Panc1 (cell line): ENCODE measurements at regions not wholly inside any gene's neighbourhood (a gene's known extent, or its start where the extent isn't known, plus 50 kb on each side); places are given as distances from the start of the nearest gene placed in this dataset.

Experiments
- ATAC-seq: fragments of 200-7000 bp; cut with Tn5 transposase; 2 replicates; pipeline ENCODE4 v1.9.1; 2020; ENCODE audit warnings: mild to moderate bottlenecking, moderate library complexity
- BruUV-seq: library from RNA; stranded (reverse); fragments of 400-500 nt; replicated peaks from 2 replicates; lab custom pipeline; 2021; lab: Mats Ljungman, UMichigan
- CTCF ChIA-PET: fragments of 300-600 bp; sonication (Branson Sonifier 250); formaldehyde crosslinking; loops from one replicate; lab custom pipeline; 2022; ENCODE audit warnings: antibody characterized with exemption; lab: Charles Lee
- POLR2A ChIA-PET: fragments of 300-600 bp; sonication (Branson Sonifier 250); formaldehyde crosslinking; loops from one replicate; lab custom pipeline; 2022; ENCODE audit warnings: antibody characterized with exemption; lab: Charles Lee
- DNase-seq: peaks from one replicate; pipeline ENCODE4 v3.0.0-alpha.2; 2010; ENCODE audit warnings: low read depth, low spot score
- H3K27ac ChIP-seq: 2 replicates; pipeline ENCODE4 v1.5.1; 2011; ENCODE audit warnings: mild to moderate bottlenecking, low read length, inconsistent platforms
- H3K27me3 ChIP-seq: fragments of 200-500 bp; sonication (Bioruptor generic); 2 replicates; pipeline ENCODE4 v1.6.0; 2014; ENCODE audit warnings: low read length, inconsistent platforms; ENCODE audit not compliant: control insufficient read depth, insufficient read depth
- H3K36me3 ChIP-seq: fragments of 200-500 bp; sonication (Bioruptor generic); 2 replicates; pipeline ENCODE4 v1.5.1; 2014; ENCODE audit warnings: inconsistent platforms, mild to moderate bottlenecking, low read length, moderate library complexity; ENCODE audit not compliant: control insufficient read depth, insufficient read depth
- H3K4me1 ChIP-seq: 2 replicates; pipeline ENCODE4 v1.5.1; 2011; ENCODE audit warnings: inconsistent platforms, mild to moderate bottlenecking, low read length, moderate library complexity; ENCODE audit not compliant: control insufficient read depth, insufficient read depth
- H3K4me3 ChIP-seq, 2 experiments: 2 replicates each; pipeline ENCODE4 v1.5.1; 2011 to 2012; ENCODE audit warnings: low read depth in 2 of 2, low read length in 2 of 2, mild to moderate bottlenecking in 2 of 2, inconsistent platforms in 1 of 2, moderate library complexity in 1 of 2
- H3K9me3 ChIP-seq: fragments of 200-500 bp; sonication (Bioruptor generic); 2 replicates; pipeline ENCODE4 v1.5.1; 2014; ENCODE audit warnings: low read depth, mild to moderate bottlenecking, inconsistent platforms, low read length, moderate library complexity; ENCODE audit not compliant: control insufficient read depth, insufficient read depth
- CTCF ChIP-seq: fragments of 450-650 bp; IDR thresholded peaks from 2 replicates; pipeline ENCODE4 v1.5.1; 2017; ENCODE audit warnings: mild to moderate bottlenecking
- POLR2AphosphoS5 ChIP-seq: IDR thresholded peaks from 2 replicates; pipeline ENCODE4 v1.6.1; 2012; ENCODE audit warnings: mild to moderate bottlenecking, low read depth, low read length, moderate library complexity
- REST ChIP-seq, 2 experiments: IDR thresholded peaks; 2 replicates each; pipeline ENCODE4 v1.6.1; 2011 to 2012; ENCODE audit warnings: low read depth in 2 of 2, control low read depth in 1 of 2, low read length in 1 of 2, mild to moderate bottlenecking in 1 of 2, moderate library complexity in 1 of 2; ENCODE audit not compliant: insufficient read depth in 1 of 2
- SIN3A ChIP-seq: IDR thresholded peaks from 2 replicates; pipeline ENCODE4 v1.6.1; 2012; ENCODE audit warnings: low read depth, mild to moderate bottlenecking, low read length, moderate library complexity, borderline replicate concordance; ENCODE audit not compliant: insufficient read depth
- TCF7L2 ChIP-seq: IDR thresholded peaks from 2 replicates; pipeline ENCODE4 v1.6.1; 2011; ENCODE audit warnings: mild to moderate bottlenecking, low read depth, low read length, inconsistent platforms
- in situ Hi-C: cut with HindIII; loops from 2 replicates; pipeline ENCODE4 v1.10.0; 2016; ENCODE audit warnings: low sequenced_read_pairs, low pct_unique_long_range_greater_than_20kb
- intact Hi-C: fragments of 100-400 bp; cut with micrococcal nuclease; formaldehyde crosslinking; loops from one replicate; pipeline ENCODE4 v1.10.0; 2022; ENCODE audit not compliant: unreplicated experiment

GRCh38 chr9:126147186-126147935 is 179.3 kb upstream of the MVB12B start:
- ATAC-seq (no peak), DNase-seq (no peak)
- H3K9me3 ChIP-seq, result no peaks in the 10 kb centered on the region
- H3K36me3 ChIP-seq, result no peaks in the 10 kb centered on the region
- no peaks in the 10 kb centered on the region for H3K27me3 ChIP-seq
- POLR2A ChIA-PET, result no interaction called here
- H3K4me1 ChIP-seq, result no peaks in the 10 kb centered on the region
- no peak overlapping the region for H3K4me3 ChIP-seq
- no peak overlapping the region for H3K27ac ChIP-seq
- intact Hi-C loops, result no loop called here
- in situ Hi-C loops, result no loop called here
- TF ChIP-seq REST (IDR thresholded peaks at IDR 0.05; ENCODE audit: insufficient read depth in 1 of 2, low read depth in 2 of 2, low read length in 1 of 2) (no peak), SIN3A (no peak), POLR2AphosphoS5 (no peak), TCF7L2 (no peak), CTCF (no peak)
- CTCF ChIA-PET, result no interaction called here
- BruUV-seq, result no TSS peak

- TF ChIP-seq POLR2AphosphoS5 (no peak), TCF7L2 (no peak), CTCF (no peak), SIN3A (no peak), REST (IDR thresholded peaks at IDR 0.05; ENCODE audit: insufficient read depth in 1 of 2, low read depth in 2 of 2, low read length in 1 of 2) (no peak)
- Histone ChIP-seq H3K4me1 (no peaks in the 10 kb centered on the region), H3K36me3 (no peaks in the 10 kb centered on the region), H3K4me3 (no peak overlapping the region), H3K27me3 (no peaks in the 10 kb centered on the region), H3K9me3 (no peaks in the 10 kb centered on the region), H3K27ac (no peak overlapping the region)
- POLR2A ChIA-PET, result no interaction called here
- intact Hi-C loops (no loop called here), in situ Hi-C loops (no loop called here)
- no TSS peak for BruUV-seq
- CTCF ChIA-PET, result no interaction called here
- DNase-seq (no peak), ATAC-seq (no peak)
Observed at GRCh38 chr9:126147936-126148870, 178.4 kb upstream of the MVB12B start.
